Activated CD8-positive, alpha-beta T cell treated with anti-CD3 and anti-CD28 coated beads for 36 hours (primary cell): ENCODE measurements at regions not wholly inside any gene's neighbourhood (a gene's known extent, or its start where the extent isn't known, plus 50 kb on each side); places are given as distances from the start of the nearest gene placed in this dataset.
"Not testable (repeated sequence)": the region's sequence is repeated elsewhere in the genome, so short reads cannot be mapped to it uniquely, and the experiment has no call there.

Experiments
- ATAC-seq: fragments of 200-7000 bp; cut with Tn5 transposase; one replicate; pipeline ENCODE4 v1.10.0; 2021; ENCODE audit warnings: mild to moderate bottlenecking, moderate library complexity
- CTCF ChIA-PET: fragments of 350-600 bp; sonication (Branson Sonifier 250); formaldehyde crosslinking; loops from one replicate; lab custom pipeline; 2021; ENCODE audit warnings: antibody characterized with exemption; lab: Charles Lee
- POLR2A ChIA-PET: fragments of 350-600 bp; sonication (Branson Sonifier 250); formaldehyde crosslinking; loops from one replicate; lab custom pipeline; 2021; ENCODE audit warnings: antibody characterized with exemption; lab: Charles Lee
- DNase-seq: peaks from one replicate; pipeline ENCODE4 v3.0.0-alpha.2; 2020
- H3K27ac Mint-ChIP-seq: one replicate; pipeline ENCODE4 v1.8.0; 2021; ENCODE audit warnings: mild to moderate bottlenecking, mixed read lengths
- H3K27me3 Mint-ChIP-seq: one replicate; pipeline ENCODE4 v1.8.0; 2021; ENCODE audit warnings: mixed read lengths
- H3K36me3 Mint-ChIP-seq: one replicate; pipeline ENCODE4 v1.8.0; 2021; ENCODE audit warnings: low read depth, mixed read lengths
- H3K4me1 Mint-ChIP-seq: one replicate; pipeline ENCODE4 v1.8.0; 2021; ENCODE audit warnings: low read depth, mixed read lengths
- H3K4me3 Mint-ChIP-seq: one replicate; pipeline ENCODE4 v1.8.0; 2021; ENCODE audit warnings: mild to moderate bottlenecking, moderate library complexity, mixed read lengths
- H3K9me3 Mint-ChIP-seq: one replicate; pipeline ENCODE4 v1.8.0; 2021; ENCODE audit warnings: mixed read lengths
- CTCF ChIP-seq: fragments of 200-600 bp; IDR thresholded peaks from one replicate; pipeline ENCODE4 v1.8.0; 2022; ENCODE audit warnings: antibody characterized with exemption, mild to moderate bottlenecking
- intact Hi-C: fragments of 100-400 bp; cut with micrococcal nuclease; formaldehyde crosslinking; loops from one replicate; pipeline ENCODE4 v1.10.0; 2022

GRCh38 chr14:45559626-45560025 lies 306.6 kb upstream of the MIS18BP1 start:
- H3K36me3 Mint-ChIP-seq, result no peaks in the 10 kb centered on the region
- DNase-seq, result no peak
- ChIA-PET POLR2A (no interaction called here), CTCF (no interaction called here)
- ATAC-seq, result no peak
- intact Hi-C loops, result no loop called here
- TF ChIP-seq CTCF, result no peak
- no peaks in the 10 kb centered on the region for H3K27me3 Mint-ChIP-seq
- no peak overlapping the region for H3K27ac Mint-ChIP-seq
- no peak overlapping the region for H3K4me3 Mint-ChIP-seq
- no peaks in the 10 kb centered on the region for H3K9me3 Mint-ChIP-seq
- no peaks in the 10 kb centered on the region for H3K4me1 Mint-ChIP-seq

DNA sequence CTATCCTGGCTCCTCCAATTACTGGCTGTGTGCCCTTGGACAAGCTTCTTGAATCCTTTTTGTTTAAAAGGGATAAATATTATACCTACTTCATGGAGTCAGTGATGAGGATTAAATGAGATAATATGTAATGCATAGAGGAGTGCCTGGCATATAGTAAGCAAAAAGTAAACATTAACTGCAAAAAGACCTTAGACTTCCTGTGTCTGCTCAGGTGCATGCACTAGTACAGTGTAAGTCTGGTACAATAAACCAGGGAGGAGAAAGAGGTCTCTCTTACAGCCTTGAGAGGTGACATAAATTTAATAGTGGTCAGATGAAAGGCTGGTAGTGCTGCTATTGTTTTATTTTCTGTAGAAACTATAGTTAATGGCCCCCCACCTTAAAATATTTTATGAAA lies 305.2 kb upstream of the MIS18BP1 start:
- H3K9me3 Mint-ChIP-seq, result no peaks in the 10 kb centered on the region
- no peak overlapping the region for H3K27ac Mint-ChIP-seq
- POLR2A ChIA-PET, result no interaction called here
- CTCF ChIA-PET, result no interaction called here
- no peaks in the 10 kb centered on the region for H3K27me3 Mint-ChIP-seq
- H3K36me3 Mint-ChIP-seq, result no peaks in the 10 kb centered on the region
- DNase-seq (no peak), ATAC-seq (no peak)
- H3K4me1 Mint-ChIP-seq, result no peaks in the 10 kb centered on the region
- no peak for TF ChIP-seq CTCF
- intact Hi-C loops, result no loop called here
- no peak overlapping the region for H3K4me3 Mint-ChIP-seq

DNA sequence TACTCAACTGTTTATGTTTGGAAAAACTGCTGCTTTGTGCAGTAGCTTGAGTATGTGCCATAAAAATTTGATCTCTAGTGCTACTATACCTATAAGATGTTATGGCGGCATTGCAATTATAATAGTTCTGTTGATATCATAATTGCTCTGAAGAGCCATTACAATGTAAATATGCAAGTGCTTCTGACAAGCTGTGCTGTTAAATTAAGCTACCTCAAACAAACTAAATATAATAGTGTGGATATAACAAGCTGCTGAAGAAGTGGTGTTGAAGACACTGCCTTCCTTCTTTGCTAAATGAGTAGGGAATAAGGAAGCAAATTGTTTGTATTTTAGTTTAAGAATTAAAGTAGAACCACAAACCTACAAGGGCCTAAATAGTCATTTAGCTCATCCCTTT lies 301.0 kb upstream of the MIS18BP1 start:
- ATAC-seq, result no peak
- Mint-ChIP-seq H3K36me3 (no peaks in the 10 kb centered on the region), H3K27me3 (no peaks in the 10 kb centered on the region), H3K27ac (no peak overlapping the region), H3K4me1 (no peaks in the 10 kb centered on the region), H3K9me3 (no peaks in the 10 kb centered on the region), H3K4me3 (no peak overlapping the region)
- POLR2A ChIA-PET, result no interaction called here
- CTCF ChIA-PET, result no interaction called here
- no peak for DNase-seq
- no peak for TF ChIP-seq CTCF
- intact Hi-C loops, result no loop called here

DNA sequence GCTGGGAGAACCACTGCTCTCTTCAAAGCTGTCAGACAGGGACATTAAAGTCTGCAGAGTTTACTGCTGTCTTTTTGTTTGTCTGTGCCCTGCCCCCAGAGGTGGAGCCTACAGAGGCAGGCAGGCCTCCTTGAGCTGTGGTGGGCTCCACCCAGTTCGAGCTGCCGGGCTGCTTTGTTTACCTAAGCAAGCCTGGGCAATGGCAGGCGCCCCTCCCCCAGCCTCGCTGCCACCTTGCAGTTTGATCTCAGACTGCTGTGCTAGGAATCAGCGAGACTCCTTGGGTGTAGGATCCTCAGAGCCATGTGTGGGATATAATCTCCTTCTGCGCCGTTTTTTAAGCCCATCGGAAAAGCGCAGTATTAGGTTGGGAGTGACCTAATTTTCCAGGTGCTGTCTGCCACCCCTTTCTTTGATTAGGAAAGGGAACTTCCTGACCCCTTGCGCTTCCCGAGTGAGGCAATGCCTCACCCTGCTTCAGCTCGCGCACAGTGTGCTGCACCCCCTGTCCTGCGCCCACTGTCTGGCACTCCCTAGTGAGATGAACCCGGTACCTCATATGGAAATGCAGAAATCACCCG lies 298.3 kb upstream of the MIS18BP1 start:
- CTCF ChIA-PET, H3K36me3 Mint-ChIP-seq, H3K27ac Mint-ChIP-seq, H3K4me1 Mint-ChIP-seq, POLR2A ChIA-PET, H3K9me3 Mint-ChIP-seq, DNase-seq, H3K4me3 Mint-ChIP-seq, ATAC-seq, intact Hi-C loops, H3K27me3 Mint-ChIP-seq: not testable (repeated sequence)

GRCh38 chr14:45531022-45531421 lies 278.0 kb upstream of the MIS18BP1 start:
- ATAC-seq (no peak), DNase-seq (no peak)
- H3K27me3 Mint-ChIP-seq, result no peaks in the 10 kb centered on the region
- ChIA-PET CTCF (no interaction called here), POLR2A (no interaction called here)
- peaks cover 38% of the 10 kb centered on the region for H3K9me3 Mint-ChIP-seq
- no peaks in the 10 kb centered on the region for H3K4me1 Mint-ChIP-seq
- no peak overlapping the region for H3K4me3 Mint-ChIP-seq
- no peak for TF ChIP-seq CTCF
- intact Hi-C loops, result no loop called here
- no peak overlapping the region for H3K27ac Mint-ChIP-seq
- no peaks in the 10 kb centered on the region for H3K36me3 Mint-ChIP-seq
